UCSD-AML1 (cell line): ENCODE measurements at regions not wholly inside any gene's neighbourhood (a gene's known extent, or its start where the extent isn't known, plus 50 kb on each side); places are given as distances from the start of the nearest gene placed in this dataset.
"Not testable (repeated sequence)": the region's sequence is repeated elsewhere in the genome, so short reads cannot be mapped to it uniquely, and the experiment has no call there.

Experiments used
- DNase-seq: peaks from one replicate; lab custom pipeline; 2025; ENCODE audit not compliant: unreplicated experiment; lab: John Stamatoyannopoulos, UW

- no peak for DNase-seq
Observed at GRCh38 chr16:52309446-52310416, 237.2 kb downstream of the TOX3 start.

- DNase-seq = no peak
Observed at GRCh38 chr16:52308051-52308450, 238.9 kb downstream of the TOX3 start.

GRCh38 chr16:52301026-52301425 is 245.9 kb downstream of the TOX3 start:
- no peak for DNase-seq

- no peak for DNase-seq
Observed at GRCh38 chr16:52298769-52299168, 248.2 kb downstream of the TOX3 start.

GRCh38 chr16:52296706-52297315 is 250.1 kb downstream of the TOX3 start:
- not testable (repeated sequence) for DNase-seq

GRCh38 chr16:52296076-52296475 is 250.9 kb downstream of the TOX3 start:
- no peak for DNase-seq

GRCh38 chr16:52294660-52295059 is 252.3 kb downstream of the TOX3 start:
- no peak for DNase-seq

GRCh38 chr16:52293204-52293603 is 253.7 kb downstream of the TOX3 start:
- no peak for DNase-seq

GRCh38 chr16:52283584-52284375 is 263.2 kb downstream of the TOX3 start:
- DNase-seq = no peak

GRCh38 chr16:52283018-52283417 is 263.9 kb downstream of the TOX3 start:
- DNase-seq = no peak

GRCh38 chr16:52280086-52280485 is 266.9 kb downstream of the TOX3 start:
- DNase-seq = no peak

GRCh38 chr16:52271088-52271750 is 275.7 kb downstream of the TOX3 start:
- DNase-seq = no peak

GRCh38 chr16:52265446-52265861 is 281.5 kb downstream of the TOX3 start:
- DNase-seq = no peak

- no peak for DNase-seq
Observed at GRCh38 chr16:52257534-52257933, 289.4 kb downstream of the TOX3 start.

- DNase-seq = no peak
Observed at GRCh38 chr16:52256310-52257078, 290.4 kb downstream of the TOX3 start.

GRCh38 chr16:52254746-52255145 is 292.2 kb downstream of the TOX3 start:
- DNase-seq = no peak

- DNase-seq = no peak
Observed at GRCh38 chr16:52252680-52253079, 294.3 kb downstream of the TOX3 start.

GRCh38 chr16:52251495-52251894 is 295.4 kb downstream of the TOX3 start:
- no peak for DNase-seq

GRCh38 chr16:52247737-52248136 is 299.2 kb downstream of the TOX3 start:
- DNase-seq = no peak

GRCh38 chr16:52238710-52239109 is 308.2 kb downstream of the TOX3 start:
- no peak for DNase-seq
